Activated B cell treated with CpG ODN at 0.5 μM for 24 hours (primary cell): ENCODE measurements at regions not wholly inside any gene's neighbourhood (a gene's known extent, or its start where the extent isn't known, plus 50 kb on each side); places are given as distances from the start of the nearest gene placed in this dataset.
"Not testable (repeated sequence)": the region's sequence is repeated elsewhere in the genome, so short reads cannot be mapped to it uniquely, and the experiment has no call there.

Experiments
- ATAC-seq: fragments of 200-7000 bp; cut with Tn5 transposase; one replicate; pipeline ENCODE4 v1.10.0; 2021; ENCODE audit warnings: low read depth, mild to moderate bottlenecking, moderate library complexity
- CTCF ChIA-PET: fragments of 350-600 bp; sonication (Branson Sonifier 250); formaldehyde crosslinking; loops from one replicate; lab custom pipeline; 2021; ENCODE audit warnings: antibody characterized with exemption; lab: Charles Lee
- POLR2A ChIA-PET: fragments of 350-600 bp; sonication (Branson Sonifier 250); formaldehyde crosslinking; loops from one replicate; lab custom pipeline; 2021; ENCODE audit warnings: antibody characterized with exemption; lab: Charles Lee
- DNase-seq: peaks from one replicate; pipeline ENCODE4 v3.0.0; 2022
- H3K27ac Mint-ChIP-seq: one replicate; pipeline ENCODE4 v1.8.0; 2020; ENCODE audit warnings: mixed read lengths
- H3K27me3 Mint-ChIP-seq: one replicate; pipeline ENCODE4 v1.8.0; 2021; ENCODE audit warnings: mixed read lengths
- H3K36me3 Mint-ChIP-seq: one replicate; pipeline ENCODE4 v1.8.0; 2021; ENCODE audit warnings: low read depth, mixed read lengths
- H3K4me1 Mint-ChIP-seq: one replicate; pipeline ENCODE4 v1.8.0; 2021; ENCODE audit warnings: mixed read lengths
- H3K4me3 Mint-ChIP-seq: one replicate; pipeline ENCODE4 v1.8.0; 2020; ENCODE audit warnings: mild to moderate bottlenecking, mixed read lengths
- H3K9me3 Mint-ChIP-seq: one replicate; pipeline ENCODE4 v1.8.0; 2020; ENCODE audit warnings: mixed read lengths
- CTCF ChIP-seq: fragments of 200-600 bp; IDR thresholded peaks from one replicate; pipeline ENCODE4 v1.8.0; 2022; ENCODE audit warnings: antibody characterized with exemption, mild to moderate bottlenecking
- intact Hi-C: fragments of 100-400 bp; cut with micrococcal nuclease; formaldehyde crosslinking; loops from one replicate; pipeline ENCODE4 v1.15.1; 2024

- TF ChIP-seq CTCF: no peak
- H3K4me1 Mint-ChIP-seq: no peaks in the 10 kb centered on the region
- H3K27me3 Mint-ChIP-seq: no peaks in the 10 kb centered on the region
- peaks cover 12% of the 10 kb centered on the region for H3K9me3 Mint-ChIP-seq
- no peak overlapping the region for H3K27ac Mint-ChIP-seq
- no peak for DNase-seq
- CTCF ChIA-PET: no interaction called here
- H3K36me3 Mint-ChIP-seq: no peaks in the 10 kb centered on the region
- no peak for ATAC-seq
- POLR2A ChIA-PET: no interaction called here
- H3K4me3 Mint-ChIP-seq: no peak overlapping the region
- intact Hi-C loops: no loop called here
Measured at GRCh38 chrX:85808217-85808616, 239.1 kb downstream of the CHM start.

- DNase-seq, H3K27me3 Mint-ChIP-seq, POLR2A ChIA-PET, H3K36me3 Mint-ChIP-seq, H3K27ac Mint-ChIP-seq, CTCF ChIA-PET, H3K4me1 Mint-ChIP-seq, H3K4me3 Mint-ChIP-seq, ATAC-seq, intact Hi-C loops, H3K9me3 Mint-ChIP-seq: not testable (repeated sequence)
Measured at GRCh38 chrX:85772391-85772790, 275.0 kb downstream of the CHM start.

- no peak for TF ChIP-seq CTCF
- CTCF ChIA-PET: no interaction called here
- H3K9me3 Mint-ChIP-seq: no peaks in the 10 kb centered on the region
- H3K4me3 Mint-ChIP-seq: no peak overlapping the region
- H3K4me1 Mint-ChIP-seq: no peaks in the 10 kb centered on the region
- H3K27ac Mint-ChIP-seq: no peak overlapping the region
- ATAC-seq (no peak), DNase-seq (no peak)
- POLR2A ChIA-PET: no interaction called here
- H3K36me3 Mint-ChIP-seq: no peaks in the 10 kb centered on the region
- intact Hi-C loops: no loop called here
- H3K27me3 Mint-ChIP-seq: no peaks in the 10 kb centered on the region
Measured at GRCh38 chrX:85765651-85766050, 281.7 kb downstream of the CHM start.

- POLR2A ChIA-PET, intact Hi-C loops, H3K36me3 Mint-ChIP-seq, H3K4me3 Mint-ChIP-seq, H3K4me1 Mint-ChIP-seq, CTCF ChIA-PET, ATAC-seq, H3K9me3 Mint-ChIP-seq, H3K27me3 Mint-ChIP-seq, H3K27ac Mint-ChIP-seq, DNase-seq: not testable (repeated sequence)
Measured at GRCh38 chrX:85723025-85723424, 324.3 kb downstream of the CHM start.

GRCh38 chrX:85703233-85703632, 323.8 kb upstream of the POF1B start:
- DNase-seq, CTCF ChIA-PET, ATAC-seq, H3K27ac Mint-ChIP-seq, H3K27me3 Mint-ChIP-seq, POLR2A ChIA-PET, H3K9me3 Mint-ChIP-seq, H3K4me3 Mint-ChIP-seq, intact Hi-C loops, H3K4me1 Mint-ChIP-seq, H3K36me3 Mint-ChIP-seq: not testable (repeated sequence)

GRCh38 chrX:85698921-85699320, 319.5 kb upstream of the POF1B start:
- CTCF ChIA-PET: no interaction called here
- Mint-ChIP-seq H3K27ac (no peak overlapping the region), H3K4me1 (no peaks in the 10 kb centered on the region), H3K9me3 (no peaks in the 10 kb centered on the region), H3K4me3 (no peak overlapping the region), H3K27me3 (no peaks in the 10 kb centered on the region), H3K36me3 (no peaks in the 10 kb centered on the region)
- POLR2A ChIA-PET: no interaction called here
- TF ChIP-seq CTCF: no peak
- DNase-seq (no peak), ATAC-seq (no peak)
- intact Hi-C loops: no loop called here

GRCh38 chrX:85685843-85686242, 306.4 kb upstream of the POF1B start:
- intact Hi-C loops: no loop called here
- H3K27ac Mint-ChIP-seq: no peak overlapping the region
- no peak for TF ChIP-seq CTCF
- no peaks in the 10 kb centered on the region for H3K36me3 Mint-ChIP-seq
- ChIA-PET POLR2A (no interaction called here), CTCF (no interaction called here)
- H3K27me3 Mint-ChIP-seq: no peaks in the 10 kb centered on the region
- ATAC-seq (no peak), DNase-seq (no peak)
- H3K4me1 Mint-ChIP-seq: no peaks in the 10 kb centered on the region
- H3K4me3 Mint-ChIP-seq: no peak overlapping the region
- no peaks in the 10 kb centered on the region for H3K9me3 Mint-ChIP-seq
